Liver (tissue), 7 donors: ENCODE measurements at regions not wholly inside any gene's neighbourhood (a gene's known extent, or its start where the extent isn't known, plus 50 kb on each side); places are given as distances from the start of the nearest gene placed in this dataset.

Source experiments
- DNase-seq: peaks from one replicate; pipeline ENCODE4 v3.0.0-alpha.2; 2017; ENCODE audit warnings: low spot score
- H3K27ac ChIP-seq, 2 donors: one replicate each; pipeline ENCODE4 v1.7.0; 2013; ENCODE audit warnings: inconsistent platforms in 2 of 2, low read length in 2 of 2, control low read depth in 1 of 2, low read depth in 1 of 2, mild to moderate bottlenecking in 1 of 2
- H3K27me3 ChIP-seq, 4 donors: one replicate each; pipeline versions ENCODE4 v1.6.1 to v1.7.0; 2013; ENCODE audit warnings: low read length in 3 of 4, inconsistent platforms in 1 of 4, mild to moderate bottlenecking in 1 of 4, moderate library complexity in 1 of 4; ENCODE audit not compliant: control insufficient read depth in 4 of 4, insufficient read depth in 4 of 4
- H3K36me3 ChIP-seq, 4 donors: one replicate each; pipeline versions ENCODE4 v1.6.1 to v1.7.0; 2013; ENCODE audit warnings: low read length in 3 of 4, mild to moderate bottlenecking in 3 of 4, low read depth in 1 of 4, moderate library complexity in 1 of 4; ENCODE audit not compliant: control insufficient read depth in 4 of 4, insufficient read depth in 3 of 4
- H3K4me1 ChIP-seq, 4 donors: one replicate each; pipeline versions ENCODE4 v1.6.1 to v1.7.0; 2013; ENCODE audit warnings: low read length in 3 of 4, mild to moderate bottlenecking in 3 of 4, moderate library complexity in 1 of 4; ENCODE audit not compliant: control insufficient read depth in 4 of 4, insufficient read depth in 4 of 4
- H3K4me3 ChIP-seq, 3 donors: one replicate each; pipeline versions ENCODE4 v1.6.1 to v1.7.0; 2013; ENCODE audit warnings: low read length in 3 of 3, control low read depth in 1 of 3, low read depth in 1 of 3, mild to moderate bottlenecking in 1 of 3
- H3K9ac ChIP-seq, 2 donors: one replicate each; pipeline ENCODE4 v1.7.0; 2013; ENCODE audit warnings: low read length in 2 of 2, mild to moderate bottlenecking in 2 of 2, moderate library complexity in 2 of 2, control low read depth in 1 of 2, low read depth in 1 of 2
- H3K9me3 ChIP-seq, 4 donors: one replicate each; pipeline versions ENCODE4 v1.6.1 to v1.7.0; 2013; ENCODE audit warnings: low read length in 3 of 4; ENCODE audit not compliant: control insufficient read depth in 4 of 4
- ATF3 ChIP-seq: IDR thresholded peaks from 2 replicates; pipeline ENCODE4 v1.6.1; 2016; ENCODE audit warnings: antibody characterized with exemption
- EGR1 ChIP-seq, 2 donors: IDR thresholded peaks; 2 replicates each; pipeline ENCODE4 v1.6.1; 2016 to 2018; ENCODE audit warnings: antibody characterized with exemption in 2 of 2, low read depth in 2 of 2
- FOXA2 ChIP-seq: IDR thresholded peaks from 2 replicates; pipeline ENCODE4 v1.6.1; 2016; ENCODE audit warnings: antibody characterized with exemption
- GABPA ChIP-seq, 2 donors: IDR thresholded peaks in 1 of 2; conservative IDR thresholded peaks in 1 of 2; 2 replicates each; pipeline ENCODE4 v1.6.1; 2016; ENCODE audit warnings: antibody characterized with exemption in 2 of 2, mild to moderate bottlenecking in 1 of 2, moderate library complexity in 1 of 2
- HNF4A ChIP-seq, 2 donors: conservative IDR thresholded peaks; 2 replicates each; pipeline ENCODE4 v1.6.1; 2016; ENCODE audit warnings: antibody characterized with exemption in 2 of 2, mild to moderate bottlenecking in 2 of 2
- JUND ChIP-seq, 2 donors: IDR thresholded peaks; 2 replicates each; pipeline ENCODE4 v1.6.1; 2016; ENCODE audit warnings: antibody characterized with exemption in 2 of 2
- MAX ChIP-seq: IDR thresholded peaks from 2 replicates; pipeline ENCODE4 v1.6.1; 2016; ENCODE audit warnings: antibody characterized with exemption
- NR2F2 ChIP-seq: IDR thresholded peaks from 2 replicates; pipeline ENCODE4 v1.6.1; 2016; ENCODE audit warnings: antibody characterized with exemption
- RAD21 ChIP-seq, 2 donors: IDR thresholded peaks; 2 replicates each; pipeline ENCODE4 v1.6.1; 2016; ENCODE audit warnings: antibody characterized with exemption in 2 of 2, mild to moderate bottlenecking in 2 of 2
- RXRA ChIP-seq, 2 donors: IDR thresholded peaks; 2 replicates each; pipeline ENCODE4 v1.6.1; 2017 to 2018; ENCODE audit warnings: antibody characterized with exemption in 2 of 2, mild to moderate bottlenecking in 1 of 2
- SP1 ChIP-seq: IDR thresholded peaks from 2 replicates; pipeline ENCODE4 v1.6.1; 2018; ENCODE audit warnings: antibody characterized with exemption, mild to moderate bottlenecking
- YY1 ChIP-seq: IDR thresholded peaks from 2 replicates; pipeline ENCODE4 v1.6.1; 2016; ENCODE audit warnings: antibody characterized with exemption, mild to moderate bottlenecking
- ZBTB33 ChIP-seq: IDR thresholded peaks from 2 replicates; pipeline ENCODE4 v1.6.1; 2016; ENCODE audit warnings: antibody characterized with exemption
- WGBS: extraction: QIAGEN DNeasy Blood & Tissue Kit; methylation state at CpG from one replicate; pipeline ENCODE4 v1.1.7; 2013; 5-methylcytosine and 5-hydroxymethylcytosine counted together
- donor health status: healthy.
- donor health status: healthy.
- donor health status: healthy.
- donor health status: healthy.

GRCh38 chr6:15046751-15047150, 199.1 kb upstream of the JARID2 start (continued):
- TF ChIP-seq ZBTB33: no peak
- no peak for TF ChIP-seq RAD21 (IDR thresholded peaks at IDR 0.05)
- no peak for TF ChIP-seq GABPA (IDR thresholded peaks at IDR 0.05 in 1 of 2, conservative IDR thresholded peaks at IDR 0.05 in 1 of 2)
- no peak for TF ChIP-seq ATF3

GRCh38 chr6:15048367-15048766, 197.5 kb upstream of the JARID2 start:
- Histone ChIP-seq H3K4me3 (no peak overlapping the region), H3K9ac (no peak overlapping the region), H3K4me1 (no peaks in the 10 kb centered on the region), H3K27me3 (no peaks in the 10 kb centered on the region), H3K36me3 (no peaks in the 10 kb centered on the region), H3K27ac (no peak overlapping the region), H3K9me3 (no peaks in the 10 kb centered on the region)
- TF ChIP-seq RXRA (IDR thresholded peaks at IDR 0.05) (no peak), EGR1 (IDR thresholded peaks at IDR 0.05; ENCODE audit: low read depth in 2 of 2) (no peak), ATF3 (no peak), NR2F2 (no peak), HNF4A (conservative IDR thresholded peaks at IDR 0.05) (no peak), MAX (no peak), FOXA2 (no peak)
- no peak for DNase-seq
- 92% methylated on average over 6 of the region's 6 CpGs for WGBS

GRCh38 chr6:15058200-15059061, 187.4 kb upstream of the JARID2 start:
- no peak for DNase-seq
- no peak overlapping the region for H3K9ac ChIP-seq
- H3K4me1 ChIP-seq: no peaks in the 10 kb centered on the region
- TF ChIP-seq RXRA (IDR thresholded peaks at IDR 0.05): no peak
- no peak for TF ChIP-seq EGR1 (IDR thresholded peaks at IDR 0.05; ENCODE audit: low read depth in 2 of 2)
- TF ChIP-seq RAD21 (IDR thresholded peaks at IDR 0.05): no peak
- TF ChIP-seq JUND (IDR thresholded peaks at IDR 0.05): no peak
- no peak for TF ChIP-seq SP1
- TF ChIP-seq GABPA (IDR thresholded peaks at IDR 0.05 in 1 of 2, conservative IDR thresholded peaks at IDR 0.05 in 1 of 2): no peak
- TF ChIP-seq YY1: no peak
- WGBS: 81% methylated on average over 9 of the region's 9 CpGs
- no peaks in the 10 kb centered on the region for H3K36me3 ChIP-seq
- H3K27me3 ChIP-seq: no peaks in the 10 kb centered on the region
- H3K4me3 ChIP-seq: no peak overlapping the region
- peaks cover 0 to 5% (median 1%) of the 10 kb centered on the region in 4 donors for H3K9me3 ChIP-seq
- H3K27ac ChIP-seq: no peak overlapping the region
